ENCODE measurements at regions not wholly inside any gene's neighbourhood (a gene's known extent, or its start where the extent isn't known, plus 50 kb on each side); places are given as distances from the start of the nearest gene placed in this dataset.

GRCh38 chr4:4726051-4726450 lies 133.4 kb upstream of the MSX1 start:
- TF ChIP-seq CTCF (IDR thresholded peaks at IDR 0.05) (no peak), POLR2A (IDR thresholded peaks at IDR 0.05) (no peak)

Measured in esophagus squamous epithelium (tissue), 4 donors.